Upper lobe of left lung (tissue), 6 donors: ENCODE measurements at regions not wholly inside any gene's neighbourhood (a gene's known extent, or its start where the extent isn't known, plus 50 kb on each side); places are given as distances from the start of the nearest gene placed in this dataset.

Source experiments
- ATAC-seq, 2 donors: fragments of 200-7000 bp; cut with Tn5 transposase; one replicate each; pipeline ENCODE4 v1.9.1; 2022; ENCODE audit warnings: mild to moderate bottlenecking in 2 of 2, moderate library complexity in 2 of 2; ENCODE audit not compliant: low FRiP score in 2 of 2
- DNase-seq, 2 donors: peaks; one replicate each; pipeline ENCODE4 v3.0.0-alpha.2; 2019 to 2020
- H3K27ac ChIP-seq, 4 donors: fragments of 200-600 bp; sonication (generic); one replicate each; pipeline ENCODE4 v1.5.1; 2016 to 2019
- H3K27me3 ChIP-seq, 4 donors: fragments of 200-600 bp; sonication (generic); one replicate each; pipeline ENCODE4 v1.5.1; 2017 to 2019
- H3K36me3 ChIP-seq, 4 donors: fragments of 200-600 bp; sonication (generic); one replicate each; pipeline ENCODE4 v1.5.1; 2016 to 2019
- H3K4me1 ChIP-seq, 4 donors: fragments of 200-600 bp; sonication (generic); one replicate each; pipeline ENCODE4 v1.5.1; 2018 to 2019
- H3K4me3 ChIP-seq, 4 donors: fragments of 200-600 bp; sonication (generic); one replicate each; pipeline ENCODE4 v1.5.1; 2017 to 2019; ENCODE audit warnings: mild to moderate bottlenecking in 2 of 4, moderate library complexity in 1 of 4
- H3K9me3 ChIP-seq, 4 donors: fragments of 200-600 bp; sonication (generic); one replicate each; pipeline ENCODE4 v1.5.1; 2018 to 2019
- CTCF ChIP-seq, 6 experiments: fragments of 450-650 bp in 4 of 6; fragments of 200-600 bp in 2 of 6; sonication (generic) in 2 of 6; IDR thresholded peaks; one replicate each; pipeline ENCODE4 v1.5.1; 2016 to 2019; ENCODE audit warnings: antibody characterized with exemption in 6 of 6
- EP300 ChIP-seq, 4 donors: sonication (generic); formaldehyde crosslinking; IDR thresholded peaks; one replicate each; pipeline ENCODE4 v1.5.1; 2017; ENCODE audit warnings: antibody characterized with exemption in 4 of 4, control low read depth in 2 of 4
- POLR2A ChIP-seq, 4 donors: fragments of 450-650 bp; IDR thresholded peaks; one replicate each; pipeline ENCODE4 v1.5.1; 2016 to 2017; ENCODE audit warnings: antibody characterized with exemption in 4 of 4, mild to moderate bottlenecking in 2 of 4
- POLR2AphosphoS5 ChIP-seq, 2 donors: sonication (generic); formaldehyde crosslinking; IDR thresholded peaks; one replicate each; pipeline ENCODE4 v1.5.1; 2017; ENCODE audit warnings: antibody characterized with exemption in 2 of 2
- WGBS, 2 donors: methylation state at CpG; one replicate each; pipeline ENCODE4 v1.1.5; 2017 to 2018; 5-methylcytosine and 5-hydroxymethylcytosine counted together
- donor health status: DM: no; HTN: no; CAD: no; lungs with moderate emphysema.
- donor health status: DM: no; HTN: yes; CAD: no; lungs with severe emphysema.

GRCh38 chr2:226423498-226423960 lies 376.1 kb downstream of the IRS1 start:
- TF ChIP-seq EP300 (IDR thresholded peaks at IDR 0.05) (no peak), CTCF (IDR thresholded peaks at IDR 0.05) (no peak), POLR2AphosphoS5 (IDR thresholded peaks at IDR 0.05) (no peak), POLR2A (IDR thresholded peaks at IDR 0.05) (no peak)
- Histone ChIP-seq H3K27ac (no peak overlapping the region), H3K4me3 (no peak overlapping the region), H3K9me3 (no peaks in the 10 kb centered on the region), H3K27me3 (no peaks in the 10 kb centered on the region), H3K36me3 (no peaks in the 10 kb centered on the region), H3K4me1 (peaks cover 11 to 16% (median 12%) of the 10 kb centered on the region in 4 donors)
- WGBS, 2 donors = 16 to 18% methylated on average over 7 of the region's 7 CpGs
- ATAC-seq (peak; percentile 68 to 76), DNase-seq (peak in 1 of 2 donors; percentile 21)

GRCh38 chr2:226420646-226421045 lies 379.0 kb downstream of the IRS1 start:
- Histone ChIP-seq H3K36me3 (no peaks in the 10 kb centered on the region), H3K27me3 (no peaks in the 10 kb centered on the region), H3K27ac (no peak overlapping the region), H3K4me1 (peaks cover 11 to 16% (median 12%) of the 10 kb centered on the region in 4 donors), H3K9me3 (no peaks in the 10 kb centered on the region), H3K4me3 (no peak overlapping the region)
- TF ChIP-seq CTCF (IDR thresholded peaks at IDR 0.05) = no peak
- no peak for TF ChIP-seq EP300 (IDR thresholded peaks at IDR 0.05)
- no peak for TF ChIP-seq POLR2A (IDR thresholded peaks at IDR 0.05)
- no peak for TF ChIP-seq POLR2AphosphoS5 (IDR thresholded peaks at IDR 0.05)
- no peak for DNase-seq
- no peak for ATAC-seq

GRCh38 chr2:226418521-226418920 lies 381.1 kb downstream of the IRS1 start:
- Histone ChIP-seq H3K4me1 (peaks cover 1 to 5% (median 4%) of the 10 kb centered on the region in 4 donors), H3K27ac (no peak overlapping the region), H3K27me3 (no peaks in the 10 kb centered on the region), H3K36me3 (no peaks in the 10 kb centered on the region), H3K9me3 (no peaks in the 10 kb centered on the region), H3K4me3 (no peak overlapping the region)
- no peak for TF ChIP-seq CTCF (IDR thresholded peaks at IDR 0.05)
- no peak for TF ChIP-seq EP300 (IDR thresholded peaks at IDR 0.05)
- TF ChIP-seq POLR2A (IDR thresholded peaks at IDR 0.05) = no peak
- no peak for TF ChIP-seq POLR2AphosphoS5 (IDR thresholded peaks at IDR 0.05)
- WGBS, 2 donors = 97% methylated on average over 5 of the region's 5 CpGs
- ATAC-seq = no peak
- no peak for DNase-seq

GRCh38 chr2:226414335-226414734 lies 385.3 kb downstream of the IRS1 start:
- Histone ChIP-seq H3K9me3 (no peaks in the 10 kb centered on the region), H3K27ac (no peak overlapping the region), H3K4me1 (no peaks in the 10 kb centered on the region), H3K4me3 (no peak overlapping the region), H3K36me3 (no peaks in the 10 kb centered on the region), H3K27me3 (no peaks in the 10 kb centered on the region)
- WGBS, 2 donors = 81 to 89% methylated on average over 2 of the region's 2 CpGs
- no peak for DNase-seq
- no peak for TF ChIP-seq EP300 (IDR thresholded peaks at IDR 0.05)
- peak in 1 of 2 donors; percentile 65 for ATAC-seq

- H3K27me3 ChIP-seq = no peaks in the 10 kb centered on the region
- DNase-seq = no peak
- H3K36me3 ChIP-seq = no peaks in the 10 kb centered on the region
Measured at GRCh38 chr2:226413498-226414130, 386.0 kb downstream of the IRS1 start.

More at GRCh38 chr2:226413498-226414130, 386.0 kb downstream of the IRS1 start:
- H3K4me3 ChIP-seq = no peak overlapping the region
- H3K9me3 ChIP-seq = no peaks in the 10 kb centered on the region
- no peak for TF ChIP-seq EP300 (IDR thresholded peaks at IDR 0.05)
- TF ChIP-seq POLR2A (IDR thresholded peaks at IDR 0.05) = no peak
- no peak for TF ChIP-seq POLR2AphosphoS5 (IDR thresholded peaks at IDR 0.05)
- no peak for TF ChIP-seq CTCF (IDR thresholded peaks at IDR 0.05)
- WGBS, 2 donors = 58 to 68% methylated on average over 2 of the region's 2 CpGs
- no peaks in the 10 kb centered on the region for H3K4me1 ChIP-seq
- no peak overlapping the region for H3K27ac ChIP-seq
- ATAC-seq = no peak
